Testis (tissue), 2 donors: ENCODE measurements at regions not wholly inside any gene's neighbourhood (a gene's known extent, or its start where the extent isn't known, plus 50 kb on each side); places are given as distances from the start of the nearest gene placed in this dataset.

Experiments
- CTCF ChIP-seq, 3 experiments: fragments of 450-650 bp in 2 of 3; fragments of 200-600 bp in 1 of 3; sonication (generic) in 1 of 3; IDR thresholded peaks; one replicate each; pipeline ENCODE4 v1.5.1; 2016 to 2019; ENCODE audit warnings: antibody characterized with exemption in 3 of 3, mild to moderate bottlenecking in 2 of 3, moderate library complexity in 1 of 3
- POLR2A ChIP-seq: fragments of 450-650 bp; IDR thresholded peaks from one replicate; pipeline ENCODE4 v1.6.1; 2017; ENCODE audit warnings: antibody characterized with exemption, mild to moderate bottlenecking, moderate library complexity

- TF ChIP-seq CTCF (IDR thresholded peaks at IDR 0.05) (no peak), POLR2A (no peak)
Observed at GRCh38 chr15:62519900-62520299, 354.8 kb upstream of the C2CD4B start.
